ENCODE measurements at regions not wholly inside any gene's neighbourhood (a gene's known extent, or its start where the extent isn't known, plus 50 kb on each side); places are given as distances from the start of the nearest gene placed in this dataset.
A peak's percentile ranks its signal among the peaks of the same experiment; 100 is the strongest.

DNA sequence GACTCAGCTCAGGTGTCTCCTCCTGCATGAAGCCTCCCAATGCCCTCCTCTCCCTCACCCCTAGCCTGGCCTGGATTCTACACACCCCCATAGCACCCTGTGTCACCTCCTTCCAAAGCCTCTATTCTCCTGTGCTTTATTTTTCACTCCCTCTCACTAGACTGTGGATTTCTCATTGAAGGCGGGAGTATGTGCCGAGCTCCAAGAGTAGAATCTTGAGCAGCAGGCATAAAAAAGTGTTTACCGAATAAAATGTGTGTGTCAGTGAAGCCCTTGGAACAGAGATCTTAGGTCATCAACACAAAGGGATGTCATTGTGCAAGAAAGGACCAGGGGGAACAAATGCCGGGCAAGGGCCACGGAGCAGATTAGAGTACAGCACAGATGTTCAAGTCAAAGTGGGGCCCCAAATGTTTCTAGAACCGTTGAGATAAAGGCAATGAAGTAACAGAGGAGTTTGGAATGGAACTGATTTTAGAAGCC is 106.1 kb upstream of the TMEM170B start (continued):
- TF ChIP-seq, protein P1, sequence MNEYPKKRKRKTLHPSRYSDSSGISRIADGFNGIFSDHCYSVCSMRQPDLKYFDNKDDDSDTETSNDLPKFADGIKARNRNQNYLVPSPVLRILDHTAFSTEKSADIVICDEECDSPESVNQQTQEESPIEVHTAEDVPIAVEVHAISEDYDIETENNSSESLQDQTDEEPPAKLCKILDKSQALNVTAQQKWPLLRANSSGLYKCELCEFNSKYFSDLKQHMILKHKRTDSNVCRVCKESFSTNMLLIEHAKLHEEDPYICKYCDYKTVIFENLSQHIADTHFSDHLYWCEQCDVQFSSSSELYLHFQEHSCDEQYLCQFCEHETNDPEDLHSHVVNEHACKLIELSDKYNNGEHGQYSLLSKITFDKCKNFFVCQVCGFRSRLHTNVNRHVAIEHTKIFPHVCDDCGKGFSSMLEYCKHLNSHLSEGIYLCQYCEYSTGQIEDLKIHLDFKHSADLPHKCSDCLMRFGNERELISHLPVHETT (CRISPR knock-in tag; conservative IDR thresholded peaks at IDR 0.05) = no peak
- TF ChIP-seq ZNF441 (CRISPR knock-in tag; IDR thresholded peaks at IDR 0.05; ENCODE audit: borderline replicate concordance) (no peak), HOXA9 (CRISPR knock-in tag; IDR thresholded peaks at IDR 0.05; ENCODE audit: borderline replicate concordance) (no peak), RARA (CRISPR knock-in tag; IDR thresholded peaks at IDR 0.05) (peak; percentile 80), ATRX (CRISPR knock-in tag; IDR thresholded peaks at IDR 0.05; ENCODE audit: borderline replicate concordance) (no peak), MEF2D (CRISPR knock-in tag; IDR thresholded peaks at IDR 0.05) (0 out of 2 replicates have a peak, but pooled peaks have one; percentile 20), CENPX (CRISPR knock-in tag; IDR thresholded peaks at IDR 0.05) (no peak), ZNF619 (CRISPR knock-in tag; IDR thresholded peaks at IDR 0.05) (no peak), RAD51 (IDR thresholded peaks at IDR 0.05; ENCODE audit: borderline replicate concordance) (no peak), ZMAT3 (CRISPR knock-in tag; conservative IDR thresholded peaks at IDR 0.05) (no peak), SP1 (IDR thresholded peaks at IDR 0.05) (no peak), SP1 (CRISPR knock-in tag; IDR thresholded peaks at IDR 0.05) (no peak), SALL2 (CRISPR knock-in tag; IDR thresholded peaks at IDR 0.05) (no peak), XBP1 (CRISPR knock-in tag; IDR thresholded peaks at IDR 0.05) (no peak), CENPT (CRISPR knock-in tag; IDR thresholded peaks at IDR 0.05; ENCODE audit: low read depth) (no peak), SNRNP70 (IDR thresholded peaks at IDR 0.05; ENCODE audit: low read depth, low read length) (no peak), ZKSCAN8 (CRISPR knock-in tag; IDR thresholded peaks at IDR 0.05; ENCODE audit: borderline replicate concordance) (peak; percentile 79; the same call in 1 of the 2 replicates), ZNF180 (CRISPR knock-in tag; IDR thresholded peaks at IDR 0.05; ENCODE audit: borderline replicate concordance, low read depth) (no peak), ZSCAN20 (CRISPR knock-in tag; IDR thresholded peaks at IDR 0.05; ENCODE audit: borderline replicate concordance) (no peak), ZNF382 (CRISPR knock-in tag; IDR thresholded peaks at IDR 0.05; ENCODE audit: borderline replicate concordance) (no peak), ZFP41 (CRISPR knock-in tag; IDR thresholded peaks at IDR 0.05; ENCODE audit: borderline replicate concordance) (no peak)
- TF ChIP-seq, protein P2, sequence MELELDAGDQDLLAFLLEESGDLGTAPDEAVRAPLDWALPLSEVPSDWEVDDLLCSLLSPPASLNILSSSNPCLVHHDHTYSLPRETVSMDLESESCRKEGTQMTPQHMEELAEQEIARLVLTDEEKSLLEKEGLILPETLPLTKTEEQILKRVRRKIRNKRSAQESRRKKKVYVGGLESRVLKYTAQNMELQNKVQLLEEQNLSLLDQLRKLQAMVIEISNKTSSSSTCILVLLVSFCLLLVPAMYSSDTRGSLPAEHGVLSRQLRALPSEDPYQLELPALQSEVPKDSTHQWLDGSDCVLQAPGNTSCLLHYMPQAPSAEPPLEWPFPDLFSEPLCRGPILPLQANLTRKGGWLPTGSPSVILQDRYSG (CRISPR knock-in tag; IDR thresholded peaks at IDR 0.05) = no peak
- TF ChIP-seq, protein P3, sequence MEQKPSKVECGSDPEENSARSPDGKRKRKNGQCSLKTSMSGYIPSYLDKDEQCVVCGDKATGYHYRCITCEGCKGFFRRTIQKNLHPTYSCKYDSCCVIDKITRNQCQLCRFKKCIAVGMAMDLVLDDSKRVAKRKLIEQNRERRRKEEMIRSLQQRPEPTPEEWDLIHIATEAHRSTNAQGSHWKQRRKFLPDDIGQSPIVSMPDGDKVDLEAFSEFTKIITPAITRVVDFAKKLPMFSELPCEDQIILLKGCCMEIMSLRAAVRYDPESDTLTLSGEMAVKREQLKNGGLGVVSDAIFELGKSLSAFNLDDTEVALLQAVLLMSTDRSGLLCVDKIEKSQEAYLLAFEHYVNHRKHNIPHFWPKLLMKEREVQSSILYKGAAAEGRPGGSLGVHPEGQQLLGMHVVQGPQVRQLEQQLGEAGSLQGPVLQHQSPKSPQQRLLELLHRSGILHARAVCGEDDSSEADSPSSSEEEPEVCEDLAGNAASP (CRISPR knock-in tag; IDR thresholded peaks at IDR 0.05; ENCODE audit: borderline replicate concordance) = peak; percentile 53; the same call in 1 of the 2 replicates
- TF ChIP-seq, protein P4, sequence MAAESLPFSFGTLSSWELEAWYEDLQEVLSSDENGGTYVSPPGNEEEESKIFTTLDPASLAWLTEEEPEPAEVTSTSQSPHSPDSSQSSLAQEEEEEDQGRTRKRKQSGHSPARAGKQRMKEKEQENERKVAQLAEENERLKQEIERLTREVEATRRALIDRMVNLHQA (CRISPR knock-in tag; IDR thresholded peaks at IDR 0.05) = no peak
- TF ChIP-seq, protein P5, sequence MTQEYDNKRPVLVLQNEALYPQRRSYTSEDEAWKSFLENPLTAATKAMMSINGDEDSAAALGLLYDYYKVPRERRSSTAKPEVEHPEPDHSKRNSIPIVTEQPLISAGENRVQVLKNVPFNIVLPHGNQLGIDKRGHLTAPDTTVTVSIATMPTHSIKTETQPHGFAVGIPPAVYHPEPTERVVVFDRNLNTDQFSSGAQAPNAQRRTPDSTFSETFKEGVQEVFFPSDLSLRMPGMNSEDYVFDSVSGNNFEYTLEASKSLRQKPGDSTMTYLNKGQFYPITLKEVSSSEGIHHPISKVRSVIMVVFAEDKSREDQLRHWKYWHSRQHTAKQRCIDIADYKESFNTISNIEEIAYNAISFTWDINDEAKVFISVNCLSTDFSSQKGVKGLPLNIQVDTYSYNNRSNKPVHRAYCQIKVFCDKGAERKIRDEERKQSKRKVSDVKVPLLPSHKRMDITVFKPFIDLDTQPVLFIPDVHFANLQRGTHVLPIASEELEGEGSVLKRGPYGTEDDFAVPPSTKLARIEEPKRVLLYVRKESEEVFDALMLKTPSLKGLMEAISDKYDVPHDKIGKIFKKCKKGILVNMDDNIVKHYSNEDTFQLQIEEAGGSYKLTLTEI (CRISPR knock-in tag; conservative IDR thresholded peaks at IDR 0.05) = no peak

All from HepG2 (cell line).